HEK293T (cell line): ENCODE measurements at regions not wholly inside any gene's neighbourhood (a gene's known extent, or its start where the extent isn't known, plus 50 kb on each side); places are given as distances from the start of the nearest gene placed in this dataset.

Experiments
- ELF4 ChIP-seq: fragments of 450-650 bp; IDR thresholded peaks from 2 replicates; pipeline ENCODE4 v1.6.1; 2017; ENCODE audit warnings: antibody characterized with exemption
- FOXK2 ChIP-seq: fragments of 450-650 bp; IDR thresholded peaks from 2 replicates; pipeline ENCODE4 v1.6.1; 2016; ENCODE audit warnings: mild to moderate bottlenecking
- FOXM1 ChIP-seq: fragments of 450-650 bp; IDR thresholded peaks from 2 replicates; pipeline ENCODE4 v1.6.1; 2017; ENCODE audit warnings: mild to moderate bottlenecking, borderline replicate concordance
- LEF1 ChIP-seq: fragments of 450-650 bp; IDR thresholded peaks from 2 replicates; pipeline ENCODE4 v1.6.1; 2017; ENCODE audit warnings: mild to moderate bottlenecking, borderline replicate concordance
- SP1 ChIP-seq: fragments of 450-650 bp; IDR thresholded peaks from 2 replicates; pipeline ENCODE4 v1.6.1; 2017
- SUZ12 ChIP-seq: fragments of 450-650 bp; IDR thresholded peaks from 2 replicates; pipeline ENCODE4 v1.6.1; 2016; ENCODE audit warnings: mild to moderate bottlenecking
- TARDBP ChIP-seq: fragments of 450-650 bp; IDR thresholded peaks from 2 replicates; pipeline ENCODE4 v1.6.1; 2016
- TF ChIP-seq, protein P1 (sequence below): fragments of 450-650 bp; IDR thresholded peaks from 2 replicates; pipeline ENCODE4 v1.6.1; 2016

DNA sequence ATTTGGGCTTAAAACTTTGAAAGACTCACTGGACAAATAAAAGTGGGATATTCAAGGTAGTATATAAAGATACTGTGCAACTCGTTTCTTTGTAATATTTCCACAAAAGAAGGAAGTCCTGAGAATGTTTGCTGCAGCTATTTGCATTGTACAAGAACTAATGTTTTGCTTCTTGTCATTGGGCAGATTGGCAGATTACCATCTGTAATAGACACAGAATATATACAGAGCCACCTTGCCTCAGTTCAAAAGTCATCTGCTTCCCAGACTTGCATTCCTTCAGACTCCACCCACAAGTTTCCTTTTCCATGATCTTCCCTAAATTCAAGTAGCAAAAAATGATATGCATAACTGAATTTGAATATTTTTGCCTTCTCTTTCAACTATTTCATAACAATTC lies 145.1 kb downstream of the EFNB2 start:
- no peak for TF ChIP-seq ELF4
- no peak for TF ChIP-seq FOXM1
- TF ChIP-seq TARDBP = no peak
- TF ChIP-seq, protein P1, sequence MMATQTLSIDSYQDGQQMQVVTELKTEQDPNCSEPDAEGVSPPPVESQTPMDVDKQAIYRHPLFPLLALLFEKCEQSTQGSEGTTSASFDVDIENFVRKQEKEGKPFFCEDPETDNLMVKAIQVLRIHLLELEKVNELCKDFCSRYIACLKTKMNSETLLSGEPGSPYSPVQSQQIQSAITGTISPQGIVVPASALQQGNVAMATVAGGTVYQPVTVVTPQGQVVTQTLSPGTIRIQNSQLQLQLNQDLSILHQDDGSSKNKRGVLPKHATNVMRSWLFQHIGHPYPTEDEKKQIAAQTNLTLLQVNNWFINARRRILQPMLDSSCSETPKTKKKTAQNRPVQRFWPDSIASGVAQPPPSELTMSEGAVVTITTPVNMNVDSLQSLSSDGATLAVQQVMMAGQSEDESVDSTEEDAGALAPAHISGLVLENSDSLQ = no peak
- no peak for TF ChIP-seq SUZ12
- TF ChIP-seq LEF1 = no peak
- no peak for TF ChIP-seq SP1
- TF ChIP-seq FOXK2 = no peak
